H1 (cell line): ENCODE measurements at regions not wholly inside any gene's neighbourhood (a gene's known extent, or its start where the extent isn't known, plus 50 kb on each side); places are given as distances from the start of the nearest gene placed in this dataset.

Source experiments
- CTCF ChIA-PET: fragments of 300-600 bp; sonication (Branson Sonifier 250); formaldehyde crosslinking; loops from one replicate; lab custom pipeline; 2021; ENCODE audit not compliant: partially characterized antibody; lab: Charles Lee
- POLR2A ChIA-PET: fragments of 300-600 bp; sonication (Branson Sonifier 250); formaldehyde crosslinking; loops from one replicate; lab custom pipeline; 2021; ENCODE audit warnings: inconsistent platforms; ENCODE audit not compliant: partially characterized antibody; lab: Charles Lee
- DNase-seq, 2 experiments: peaks; one replicate each; pipeline versions ENCODE4 v3.0.0 to v3.0.0-alpha.2; 2010 to 2022; ENCODE audit warnings: low spot score in 2 of 2, low read depth in 1 of 2, mixed read lengths in 1 of 2
- FAIRE-seq: peaks from 2 replicates; lab custom pipeline; 2011; peaks lifted over from hg19 to GRCh38; lab: Jason Lieb, UNC
- H2AFZ ChIP-seq: 2 replicates; pipeline ENCODE4 v1.8.1; 2012; ENCODE audit warnings: low read length, inconsistent platforms
- H2AK5ac ChIP-seq: 2 replicates; pipeline ENCODE4 v1.6.1; 2013; ENCODE audit warnings: low read depth, low read length
- H2BK120ac ChIP-seq: replicated peaks from 2 replicates; pipeline ENCODE3; 2013; ENCODE audit warnings: low read depth, low read length, inconsistent platforms
- H2BK12ac ChIP-seq: 2 replicates; pipeline ENCODE4 v1.6.1; 2013; ENCODE audit warnings: low read depth, low read length
- H2BK15ac ChIP-seq: 2 replicates; pipeline ENCODE4 v1.6.1; 2013; ENCODE audit warnings: low read length
- H2BK20ac ChIP-seq: 2 replicates; pipeline ENCODE4 v1.6.1; 2013; ENCODE audit warnings: low read length
- H2BK5ac ChIP-seq: 2 replicates; pipeline ENCODE4 v1.6.1; 2013; ENCODE audit warnings: low read depth, low read length
- H3K14ac ChIP-seq: 2 replicates; pipeline ENCODE4 v1.6.1; 2013; ENCODE audit warnings: inconsistent platforms; ENCODE audit not compliant: insufficient read length
- H3K18ac ChIP-seq: 2 replicates; pipeline ENCODE4 v1.6.1; 2013; ENCODE audit warnings: low read length; ENCODE audit errors: extremely low read depth
- H3K23ac ChIP-seq: 2 replicates; pipeline ENCODE4 v1.6.1; 2013; ENCODE audit warnings: inconsistent platforms; ENCODE audit not compliant: insufficient read length
- H3K23me2 ChIP-seq: 2 replicates; pipeline ENCODE4 v1.6.1; 2013; ENCODE audit warnings: low read depth, low read length
- H3K27ac ChIP-seq: 2 replicates; pipeline ENCODE4 v1.6.1; 2011; ENCODE audit warnings: low read depth, low read length, inconsistent platforms
- H3K27me3 ChIP-seq, 4 experiments: replicated peaks in 1 of 4; 1 replicate in 1 of 4; 2 replicates in 3 of 4; pipeline versions ENCODE4 v1.6.1 to v1.8.1; 2011 to 2013; ENCODE audit warnings: low read length in 3 of 4, mild to moderate bottlenecking in 3 of 4, inconsistent platforms in 2 of 4, mixed read lengths in 2 of 4, moderate library complexity in 1 of 4; ENCODE audit not compliant: control insufficient read depth in 3 of 4, insufficient read depth in 3 of 4; ENCODE audit errors: extremely low read depth in 1 of 4
- H3K36me3 ChIP-seq, 4 experiments: 2 replicates each; pipeline versions ENCODE4 v1.6.1 to v1.8.1; 2011 to 2013; ENCODE audit warnings: mild to moderate bottlenecking in 4 of 4, low read length in 3 of 4, moderate library complexity in 2 of 4, control low read depth in 1 of 4, inconsistent platforms in 1 of 4; ENCODE audit not compliant: insufficient read depth in 4 of 4, control insufficient read depth in 2 of 4
- H3K4ac ChIP-seq: replicated peaks from 2 replicates; pipeline ENCODE3; 2013; ENCODE audit warnings: low read length, low read depth, mixed read lengths, inconsistent platforms; ENCODE audit not compliant: insufficient read length
- H3K4me1 ChIP-seq, 4 experiments: replicated peaks in 1 of 4; 1 replicate in 1 of 4; 2 replicates in 3 of 4; pipeline versions ENCODE4 v1.6.1 to v1.8.1; 2011 to 2013; ENCODE audit warnings: low read length in 3 of 4, inconsistent platforms in 2 of 4, mixed read lengths in 1 of 4; ENCODE audit not compliant: insufficient read depth in 4 of 4, control insufficient read depth in 3 of 4
- H3K4me2 ChIP-seq, 2 experiments: 2 replicates each; pipeline versions ENCODE4 v1.6.1 to v1.8.1; 2011 to 2013; ENCODE audit warnings: low read depth in 2 of 2, low read length in 2 of 2, control low read depth in 1 of 2, inconsistent platforms in 1 of 2, mild to moderate bottlenecking in 1 of 2; ENCODE audit not compliant: insufficient read depth in 1 of 2
- H3K4me3 ChIP-seq, 4 experiments: fragments of 200-600, 300-600 bp in 1 of 4; sonication (generic), shearing (Covaris generic), sonication (Bioruptor Twin) in 1 of 4; 2 replicates each; pipeline versions ENCODE4 v1.5.1 to v1.8.1; 2011 to 2016; ENCODE audit warnings: low read length in 4 of 4, low read depth in 3 of 4, control low read depth in 2 of 4, inconsistent platforms in 2 of 4, mild to moderate bottlenecking in 2 of 4, mixed read lengths in 1 of 4, moderate library complexity in 1 of 4; ENCODE audit not compliant: insufficient read depth in 2 of 4; ENCODE audit errors: extremely low read depth in 1 of 4
- H3K56ac ChIP-seq: replicated peaks from 2 replicates; pipeline ENCODE3; 2013; ENCODE audit warnings: low read depth, mild to moderate bottlenecking, mixed read lengths, low read length, inconsistent platforms; ENCODE audit not compliant: insufficient read length
- H3K79me1 ChIP-seq: 2 replicates; pipeline ENCODE4 v1.6.1; 2013; ENCODE audit warnings: low read depth, low read length, control low read depth
- H3K79me2 ChIP-seq, 2 experiments: 2 replicates each; pipeline versions ENCODE4 v1.6.1 to v1.8.1; 2012 to 2013; ENCODE audit warnings: low read length in 2 of 2, mild to moderate bottlenecking in 2 of 2, inconsistent platforms in 1 of 2; ENCODE audit not compliant: insufficient read depth in 2 of 2, control insufficient read depth in 1 of 2
- H3K9ac ChIP-seq, 4 experiments: replicated peaks in 1 of 4; 1 replicate in 1 of 4; 2 replicates in 3 of 4; pipeline versions ENCODE4 v1.6.1 to v1.8.1; 2011 to 2013; ENCODE audit warnings: low read depth in 3 of 4, low read length in 3 of 4, control low read depth in 2 of 4, mild to moderate bottlenecking in 2 of 4, moderate library complexity in 2 of 4, inconsistent platforms in 1 of 4; ENCODE audit errors: extremely low read depth in 1 of 4
- H3K9me3 ChIP-seq, 2 experiments: 2 replicates each; pipeline versions ENCODE4 v1.6.1 to v1.8.1; 2012 to 2013; ENCODE audit warnings: mild to moderate bottlenecking in 2 of 2, moderate library complexity in 2 of 2, control low read depth in 1 of 2, inconsistent platforms in 1 of 2, low read depth in 1 of 2, low read length in 1 of 2, mixed read lengths in 1 of 2; ENCODE audit not compliant: insufficient read depth in 2 of 2
- H4K20me1 ChIP-seq, 2 experiments: replicated peaks in 1 of 2; 2 replicates each; pipeline versions ENCODE3 to v1.8.1; 2011 to 2013; ENCODE audit warnings: inconsistent platforms in 2 of 2, low read length in 2 of 2, mild to moderate bottlenecking in 1 of 2; ENCODE audit not compliant: insufficient read depth in 2 of 2, control insufficient read depth in 1 of 2
- H4K5ac ChIP-seq: 2 replicates; pipeline ENCODE4 v1.6.1; 2013; ENCODE audit warnings: low read length, low read depth, mixed read lengths, inconsistent platforms; ENCODE audit not compliant: insufficient read length
- H4K8ac ChIP-seq: 2 replicates; pipeline ENCODE4 v1.8.0; 2013; ENCODE audit warnings: mild to moderate bottlenecking, moderate library complexity, low read length, inconsistent platforms; ENCODE audit not compliant: insufficient read depth; ENCODE audit errors: extremely low read depth
- H4K91ac ChIP-seq: replicated peaks from 2 replicates; pipeline ENCODE3; 2013; ENCODE audit warnings: low read length, mixed read lengths, inconsistent platforms; ENCODE audit not compliant: insufficient read length
- CEBPB ChIP-seq: IDR thresholded peaks from 2 replicates; pipeline ENCODE4 v1.6.1; 2012; ENCODE audit warnings: low read depth, low read length
- CHD2 ChIP-seq: IDR thresholded peaks from 2 replicates; pipeline ENCODE4 v1.6.1; 2012; ENCODE audit warnings: low read length, improper control_type of control experiment
- EGR1 ChIP-seq: IDR thresholded peaks from 2 replicates; pipeline ENCODE4 v1.6.1; 2011; ENCODE audit warnings: low read depth, low read length, borderline replicate concordance
- EZH2 ChIP-seq: fragments of 200-600 bp; sonication (generic); IDR thresholded peaks from 2 replicates; pipeline ENCODE4 v1.7.1; 2012; ENCODE audit warnings: low read depth, mild to moderate bottlenecking, moderate library complexity, low read length, inconsistent platforms; ENCODE audit not compliant: severe bottlenecking
- JUN ChIP-seq: IDR thresholded peaks from 2 replicates; pipeline ENCODE4 v1.6.1; 2011; ENCODE audit warnings: low read depth, mild to moderate bottlenecking, improper control_type of control experiment, low read length
- MAFK ChIP-seq: IDR thresholded peaks from 2 replicates; pipeline ENCODE4 v1.6.1; 2012; ENCODE audit warnings: low read depth, mild to moderate bottlenecking, improper control_type of control experiment, low read length
- RAD21 ChIP-seq, 2 experiments: IDR thresholded peaks in 1 of 2; conservative IDR thresholded peaks in 1 of 2; 2 replicates each; pipeline ENCODE4 v1.6.1; 2011; ENCODE audit warnings: low read depth in 2 of 2, low read length in 2 of 2, improper control_type of control experiment in 1 of 2, inconsistent platforms in 1 of 2, mild to moderate bottlenecking in 1 of 2, moderate library complexity in 1 of 2
- SIRT6 ChIP-seq: IDR thresholded peaks from one replicate; pipeline ENCODE4 v1.7.1; 2012; ENCODE audit warnings: low read length, inconsistent platforms
- SRF ChIP-seq: IDR thresholded peaks from 2 replicates; pipeline ENCODE4 v1.6.1; 2011; ENCODE audit warnings: mild to moderate bottlenecking, low read depth, low read length, moderate library complexity
- TAF1 ChIP-seq: IDR thresholded peaks from 2 replicates; pipeline ENCODE4 v1.6.1; 2011; ENCODE audit warnings: mild to moderate bottlenecking, low read depth, low read length
- TBP ChIP-seq: IDR thresholded peaks from 2 replicates; pipeline ENCODE4 v1.6.1; 2011; ENCODE audit warnings: low read depth, low read length, improper control_type of control experiment
- WGBS, 2 experiments: shearing (Covaris generic) in 1 of 2; methylation state at CpG; one replicate each; pipeline versions ENCODE4 v1.1.6 to v1.1.7; 2013 to 2015; ENCODE audit warnings: low lambda C conversion rate in 2 of 2, mixed read lengths in 2 of 2, inconsistent platforms in 1 of 2, low coverage in 1 of 2, missing lambda C conversion rate in 1 of 2; ENCODE audit not compliant: insufficient replicate concordance in 2 of 2, insufficient coverage in 1 of 2, insufficient read length in 1 of 2; ENCODE audit errors: extremely low coverage in 1 of 2, missing lambda C conversion rate in 1 of 2; 5-methylcytosine and 5-hydroxymethylcytosine counted together
- TF ChIP-seq, protein P1 (sequence below): IDR thresholded peaks from 2 replicates; pipeline ENCODE4 v1.6.1; 2012; ENCODE audit warnings: inconsistent platforms

DNA sequence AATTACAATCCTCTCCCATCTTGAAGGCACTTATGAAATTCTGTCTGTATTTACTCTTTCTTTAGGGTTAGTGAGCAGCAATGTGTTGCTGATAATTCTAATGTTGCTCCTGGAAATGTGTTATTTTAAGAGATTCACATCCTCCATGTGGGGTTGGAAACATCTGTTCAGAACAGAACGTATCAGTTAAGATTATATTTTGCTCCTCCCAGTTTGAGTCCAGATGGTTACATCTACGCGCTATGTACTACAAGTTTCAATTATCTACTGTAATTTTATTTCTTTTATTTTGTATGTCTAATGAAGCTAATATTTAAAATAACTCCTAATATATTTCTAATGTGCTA is 250.6 kb upstream of the KLF6 start:
- Histone ChIP-seq H4K5ac (no peak overlapping the region), H2BK5ac (no peak overlapping the region), H3K27ac (no peak overlapping the region), H2BK20ac (no peak overlapping the region), H4K91ac (no peak overlapping the region), H3K27me3 (no peaks in the 10 kb centered on the region), H3K4ac (no peak overlapping the region), H2BK120ac (no peak overlapping the region), H4K8ac (no peak overlapping the region), H3K23ac (no peak overlapping the region), H4K20me1 (no peaks in the 10 kb centered on the region), H3K56ac (no peak overlapping the region), H3K36me3 (no peaks in the 10 kb centered on the region), H2AK5ac (no peak overlapping the region), H2AFZ (no peak overlapping the region), H2BK15ac (no peak overlapping the region), H3K18ac (no peak overlapping the region)
- no peak for DNase-seq
- CTCF ChIA-PET, result interaction anchor here (0.6 kb wide), 1 partner anchor 146 kb away, joined by 3 read pairs; no protein-coding TSS in a partner anchor
- FAIRE-seq, result no peak
- no peak for TF ChIP-seq TAF1
- no peak for TF ChIP-seq RAD21 (IDR thresholded peaks at IDR 0.05 in 1 of 2, conservative IDR thresholded peaks at IDR 0.05 in 1 of 2; ENCODE audit: low read depth in 2 of 2, low read length in 2 of 2)
- TF ChIP-seq, protein P1, sequence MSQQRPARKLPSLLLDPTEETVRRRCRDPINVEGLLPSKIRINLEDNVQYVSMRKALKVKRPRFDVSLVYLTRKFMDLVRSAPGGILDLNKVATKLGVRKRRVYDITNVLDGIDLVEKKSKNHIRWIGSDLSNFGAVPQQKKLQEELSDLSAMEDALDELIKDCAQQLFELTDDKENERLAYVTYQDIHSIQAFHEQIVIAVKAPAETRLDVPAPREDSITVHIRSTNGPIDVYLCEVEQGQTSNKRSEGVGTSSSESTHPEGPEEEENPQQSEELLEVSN, result no peak
- no peak for TF ChIP-seq TBP
- no peak for TF ChIP-seq EGR1
- no peak for TF ChIP-seq SRF
- no peak for TF ChIP-seq MAFK
- TF ChIP-seq EZH2, result no peak
- TF ChIP-seq CEBPB, result no peak
- TF ChIP-seq CHD2, result no peak
- TF ChIP-seq SIRT6, result no peak
- no peak for TF ChIP-seq JUN
- TF ChIP-seq, all 59 proteins: peak for 0
- H3K4me3 ChIP-seq, result no peak overlapping the region
- no peak overlapping the region for H3K14ac ChIP-seq
- H3K23me2 ChIP-seq, result no peaks in the 10 kb centered on the region
- H3K4me1 ChIP-seq, result no peaks in the 10 kb centered on the region
- no peak overlapping the region for H2BK12ac ChIP-seq
- no peak overlapping the region for H3K9ac ChIP-seq
- POLR2A ChIA-PET, result no interaction called here
- H3K4me2 ChIP-seq, result no peak overlapping the region
- no peaks in the 10 kb centered on the region for H3K79me1 ChIP-seq
- H3K79me2 ChIP-seq, result no peaks in the 10 kb centered on the region
- WGBS, 2 experiments, result 97% methylated on average over 3 of the region's 3 CpGs; no CpG with 5 or more reads in 1 of the 2 experiments
- H3K9me3 ChIP-seq, result 0 out of 4 replicates have a peak, but pooled peaks cover 0 to under 1% of the 10 kb centered on the region in 2 experiments
